LNCaP clone FGC (cell line): ENCODE measurements at regions not wholly inside any gene's neighbourhood (a gene's known extent, or its start where the extent isn't known, plus 50 kb on each side); places are given as distances from the start of the nearest gene placed in this dataset.
A peak's percentile ranks its signal among the peaks of the same experiment; 100 is the strongest.
"Not testable (repeated sequence)": the region's sequence is repeated elsewhere in the genome, so short reads cannot be mapped to it uniquely, and the experiment has no call there.

Experiments
- DNase-seq: peaks from one replicate; pipeline ENCODE4 v3.0.0-alpha.2; 2011; ENCODE audit warnings: low read depth
- H3K4me3 ChIP-seq: 2 replicates; pipeline ENCODE4 v1.5.1; 2011; ENCODE audit warnings: mild to moderate bottlenecking, low read depth, low read length, control low read depth
- TF ChIP-seq, protein P1 (sequence below): IDR thresholded peaks from 2 replicates; pipeline ENCODE4 v1.5.1; 2012; ENCODE audit warnings: mild to moderate bottlenecking; ENCODE audit not compliant: control insufficient read depth, insufficient read depth; ENCODE audit errors: extremely low read depth

DNA sequence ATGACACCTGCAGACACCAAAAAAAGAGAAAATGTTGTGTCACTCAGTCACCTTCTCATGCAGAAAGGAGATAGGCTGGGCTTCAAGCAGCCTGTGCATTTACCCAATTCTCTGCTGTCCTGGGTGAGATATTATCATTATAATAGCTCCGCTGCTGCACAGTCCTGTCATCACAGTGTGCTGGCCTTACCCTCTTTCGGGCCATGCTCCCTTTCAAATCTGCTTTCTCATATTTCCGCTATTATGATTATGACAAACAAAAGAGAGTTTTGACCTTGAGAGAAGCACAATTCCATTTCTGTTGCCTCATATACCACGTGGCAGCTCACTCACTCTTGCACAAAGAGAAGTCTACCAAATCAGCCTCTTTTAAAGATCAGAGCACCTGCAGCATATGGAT, 1350.1 kb upstream of the ACO1 start:
- TF ChIP-seq, protein P1, sequence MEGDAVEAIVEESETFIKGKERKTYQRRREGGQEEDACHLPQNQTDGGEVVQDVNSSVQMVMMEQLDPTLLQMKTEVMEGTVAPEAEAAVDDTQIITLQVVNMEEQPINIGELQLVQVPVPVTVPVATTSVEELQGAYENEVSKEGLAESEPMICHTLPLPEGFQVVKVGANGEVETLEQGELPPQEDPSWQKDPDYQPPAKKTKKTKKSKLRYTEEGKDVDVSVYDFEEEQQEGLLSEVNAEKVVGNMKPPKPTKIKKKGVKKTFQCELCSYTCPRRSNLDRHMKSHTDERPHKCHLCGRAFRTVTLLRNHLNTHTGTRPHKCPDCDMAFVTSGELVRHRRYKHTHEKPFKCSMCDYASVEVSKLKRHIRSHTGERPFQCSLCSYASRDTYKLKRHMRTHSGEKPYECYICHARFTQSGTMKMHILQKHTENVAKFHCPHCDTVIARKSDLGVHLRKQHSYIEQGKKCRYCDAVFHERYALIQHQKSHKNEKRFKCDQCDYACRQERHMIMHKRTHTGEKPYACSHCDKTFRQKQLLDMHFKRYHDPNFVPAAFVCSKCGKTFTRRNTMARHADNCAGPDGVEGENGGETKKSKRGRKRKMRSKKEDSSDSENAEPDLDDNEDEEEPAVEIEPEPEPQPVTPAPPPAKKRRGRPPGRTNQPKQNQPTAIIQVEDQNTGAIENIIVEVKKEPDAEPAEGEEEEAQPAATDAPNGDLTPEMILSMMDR, result no peak
- H3K4me3 ChIP-seq, result no peak overlapping the region
- no peak for DNase-seq

DNA sequence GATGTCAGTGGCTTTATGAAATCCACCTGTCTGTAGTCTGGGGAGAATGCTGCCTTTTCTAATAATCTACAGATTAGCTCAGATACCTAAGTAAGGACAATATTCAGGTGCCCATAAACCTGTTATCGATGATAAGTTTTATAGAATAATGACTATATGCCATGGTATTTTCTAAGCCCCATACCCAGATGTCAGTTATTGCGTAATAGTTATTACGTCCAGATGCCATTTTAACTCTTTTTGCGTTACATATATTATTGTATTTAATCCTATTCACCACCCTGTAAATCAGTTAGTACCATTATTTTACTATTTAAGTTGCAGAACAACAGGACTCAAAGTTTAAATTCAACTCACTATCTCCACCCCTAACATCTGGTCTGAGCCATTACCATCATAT, 1343.9 kb upstream of the ACO1 start:
- no peak for DNase-seq
- H3K4me3 ChIP-seq, result no peak overlapping the region
- TF ChIP-seq, protein P1, result no peak

DNA sequence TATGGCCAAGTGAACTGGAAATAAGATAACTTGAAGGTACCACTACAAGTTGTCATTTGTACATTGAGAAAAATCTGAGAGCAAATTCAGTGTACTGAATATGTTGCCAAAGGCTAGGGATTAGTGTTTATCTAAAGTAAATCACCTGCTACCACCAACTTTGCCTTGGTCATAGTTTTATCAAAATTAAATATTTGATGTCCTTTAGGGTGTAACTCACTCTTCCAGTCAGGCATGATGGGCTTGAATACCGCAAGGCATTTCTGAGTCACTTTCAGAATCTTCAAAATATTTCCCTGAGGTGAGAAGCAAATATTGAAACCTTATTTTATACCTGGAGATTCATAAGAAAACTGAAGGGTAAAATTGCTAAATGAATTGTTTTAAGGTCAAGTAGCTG, 1338.6 kb upstream of the ACO1 start:
- TF ChIP-seq, protein P1, result no peak
- H3K4me3 ChIP-seq, result no peak overlapping the region
- DNase-seq, result peak; percentile 25

DNA sequence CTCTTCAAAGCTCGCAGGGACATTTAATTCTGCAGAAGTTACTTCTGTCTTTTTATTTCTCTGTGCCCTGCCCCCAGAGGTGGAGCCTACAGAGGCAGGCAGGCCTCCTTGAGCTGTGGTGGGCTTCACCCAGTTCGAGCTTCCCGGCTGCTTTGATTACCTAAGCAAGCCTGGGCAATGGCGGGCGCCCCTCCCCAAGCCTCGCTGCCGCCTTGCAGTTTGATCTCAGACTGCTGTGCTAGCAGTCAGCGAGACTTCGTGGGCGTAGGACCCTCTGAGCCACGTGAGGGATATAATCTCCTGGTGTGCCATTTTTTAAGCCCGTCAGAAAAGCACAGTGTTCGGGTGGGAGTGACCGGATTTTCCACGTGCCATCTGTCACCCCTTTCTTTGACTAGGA, 1322.9 kb upstream of the ACO1 start:
- not testable (repeated sequence) for H3K4me3 ChIP-seq, DNase-seq

DNA sequence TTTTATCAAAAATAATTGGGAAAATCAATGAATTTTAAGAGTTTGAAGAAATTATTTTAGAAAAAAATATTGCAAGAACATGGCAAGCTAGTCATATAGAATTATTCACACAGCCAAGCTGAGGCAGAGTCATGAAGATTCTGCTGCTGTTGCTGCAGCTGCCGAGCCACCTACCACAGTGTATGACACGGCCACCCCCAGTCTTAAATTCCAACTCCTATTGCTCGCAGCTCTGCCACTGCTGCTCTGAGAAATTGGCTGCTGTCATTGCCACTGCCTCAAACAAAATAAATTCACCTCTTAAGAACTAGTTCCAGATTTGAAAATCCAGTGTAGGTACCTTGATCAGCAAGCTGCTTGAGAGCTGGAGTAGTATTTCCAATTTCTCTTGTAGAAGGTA, 1318.8 kb upstream of the ACO1 start:
- TF ChIP-seq, protein P1, result no peak
- no peak for DNase-seq
- no peak overlapping the region for H3K4me3 ChIP-seq

DNA sequence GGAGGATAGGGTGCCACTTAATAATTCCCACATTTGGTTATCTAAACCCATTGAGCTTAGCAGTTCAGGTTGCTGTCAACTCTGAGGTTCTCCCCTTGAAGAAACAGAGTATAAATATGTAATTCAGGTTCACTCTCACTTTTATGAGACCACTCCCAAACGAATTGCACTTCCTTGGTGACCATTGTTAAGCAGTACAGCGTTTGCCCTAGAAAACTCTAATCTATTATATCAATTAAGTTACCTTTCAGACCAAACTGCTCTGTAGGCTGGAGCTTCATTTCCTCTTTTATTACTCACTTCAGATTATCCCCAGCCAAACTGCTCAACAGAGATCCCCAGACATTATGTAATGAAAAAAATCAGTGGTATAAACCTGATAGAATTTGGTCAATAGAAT, 1317.0 kb upstream of the ACO1 start:
- TF ChIP-seq, protein P1, result no peak

DNA sequence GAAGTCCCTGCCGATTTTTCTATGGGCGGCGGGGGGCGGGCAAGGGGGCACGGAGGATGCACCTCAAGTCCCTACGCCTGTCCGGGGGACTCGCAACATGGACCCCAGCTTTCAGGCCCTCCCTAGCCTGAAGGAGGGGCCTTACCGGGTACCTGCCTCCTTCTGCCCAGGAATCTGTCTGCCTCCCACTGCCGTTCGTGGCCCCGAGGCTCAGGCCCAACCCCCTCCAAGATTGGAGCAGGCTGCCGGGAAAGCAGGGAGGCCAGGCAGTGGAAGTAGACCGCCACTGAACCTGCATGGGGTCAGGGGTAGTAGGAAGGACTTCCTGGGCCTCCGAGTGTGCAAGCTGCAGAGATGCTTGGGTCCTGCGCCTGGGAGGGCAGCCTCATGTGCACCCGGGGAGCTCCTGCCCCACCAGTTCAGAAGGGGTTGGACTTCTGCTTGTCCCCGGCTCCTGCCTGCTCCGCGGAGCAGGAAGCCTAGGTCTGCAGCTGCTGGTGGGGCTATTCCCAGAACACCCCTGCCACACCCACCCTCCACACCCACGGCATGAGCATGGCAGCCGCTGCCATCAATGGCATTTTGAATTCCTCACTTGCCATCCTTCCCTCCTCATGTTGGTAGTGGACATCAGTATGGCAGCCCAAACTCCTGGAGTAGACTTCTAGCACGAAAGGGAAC, 1312.7 kb upstream of the ACO1 start:
- TF ChIP-seq, protein P1, result no peak
- no peak overlapping the region for H3K4me3 ChIP-seq
- no peak for DNase-seq

More for the DNA sequence above, 1317.0 kb upstream of the ACO1 start:
- no peak for DNase-seq
- no peak overlapping the region for H3K4me3 ChIP-seq
